ENCODE measurements at regions not wholly inside any gene's neighbourhood (a gene's known extent, or its start where the extent isn't known, plus 50 kb on each side); places are given as distances from the start of the nearest gene placed in this dataset.
"Not testable (repeated sequence)": the region's sequence is repeated elsewhere in the genome, so short reads cannot be mapped to it uniquely, and the experiment has no call there.

DNA sequence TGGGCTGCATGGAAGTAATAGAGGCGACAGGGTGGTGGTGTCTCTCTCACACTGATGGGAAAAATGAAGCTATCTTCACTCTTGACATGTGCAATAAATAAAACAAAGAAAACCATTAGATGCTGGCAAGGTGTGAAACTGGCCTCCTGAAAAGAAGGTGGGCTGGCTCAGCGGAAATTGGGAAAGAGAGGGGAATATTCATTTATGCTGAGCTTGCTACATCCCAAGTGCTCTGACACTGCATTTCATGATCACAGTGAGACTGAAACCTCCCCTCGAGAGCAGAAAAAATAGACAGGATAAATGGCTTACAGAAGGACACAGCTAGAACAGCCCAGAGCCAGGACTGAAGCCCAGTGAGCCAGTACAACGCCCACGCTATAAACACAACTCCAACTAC lies 112.1 kb upstream of the SMLR1 start:
- DNase-seq (ENCODE audit: low read depth in 2 of 2): no peak

GRCh38 chr6:130716466-130716865 lies 110.7 kb upstream of the SMLR1 start:
- no peak for DNase-seq (ENCODE audit: low read depth in 2 of 2)

- no peak for DNase-seq (ENCODE audit: low read depth in 2 of 2)
Measured at GRCh38 chr6:130717657-130718056, 109.5 kb upstream of the SMLR1 start.

DNA sequence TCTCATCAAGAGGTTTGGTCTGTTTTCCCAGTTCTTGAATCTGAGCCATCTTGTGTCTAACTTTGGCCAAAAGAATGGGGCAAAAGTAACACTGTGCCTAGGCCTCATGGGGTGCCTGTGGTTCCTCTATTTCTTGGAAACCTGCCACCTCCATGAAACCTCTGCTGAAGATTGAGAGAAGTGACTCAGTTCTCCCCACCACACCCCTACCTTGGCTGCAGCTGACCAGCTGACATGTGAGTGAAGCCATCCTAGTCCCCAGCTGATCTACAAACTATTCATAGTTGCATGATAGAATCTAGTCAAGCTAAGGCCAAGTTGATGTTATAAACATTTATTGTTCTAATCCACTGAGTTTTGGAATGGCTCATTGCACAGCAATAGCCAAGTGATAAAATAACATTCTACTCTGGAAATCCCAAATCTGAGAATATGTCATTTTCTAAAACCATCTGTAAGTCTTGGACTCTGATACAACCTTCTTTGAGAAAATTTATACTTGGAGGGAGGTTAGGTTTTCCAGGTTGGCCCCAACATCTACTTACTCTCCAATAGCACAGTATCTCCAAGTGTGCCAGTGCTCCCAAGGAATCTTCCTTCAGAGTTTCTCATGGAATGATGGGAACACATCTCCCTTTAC lies 107.0 kb upstream of the SMLR1 start:
- no peak for DNase-seq (ENCODE audit: low read depth in 2 of 2)

DNA sequence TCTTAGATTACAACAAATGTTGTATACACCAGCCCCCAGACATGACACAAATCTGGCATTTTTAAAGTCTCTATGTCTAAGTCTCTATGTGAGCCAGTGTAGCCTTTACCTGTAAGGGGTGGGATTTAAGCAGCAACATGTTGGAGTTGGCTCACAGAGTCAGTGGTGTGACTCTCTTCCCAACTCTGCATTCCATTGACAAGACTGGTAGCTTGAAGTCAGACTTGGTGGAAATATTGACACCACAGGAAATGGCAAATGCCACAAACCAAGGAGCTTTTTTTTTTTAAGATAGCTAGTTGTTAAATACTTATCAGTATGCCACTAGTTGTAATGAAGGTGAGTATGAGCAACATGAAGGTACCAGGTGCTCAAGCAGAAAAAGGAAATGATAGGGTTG lies 103.1 kb upstream of the SMLR1 start:
- DNase-seq (ENCODE audit: low read depth in 2 of 2): no peak

- no peak for DNase-seq (ENCODE audit: low read depth in 2 of 2)
Measured at GRCh38 chr6:130725551-130725950, 101.7 kb upstream of the SMLR1 start.

DNA sequence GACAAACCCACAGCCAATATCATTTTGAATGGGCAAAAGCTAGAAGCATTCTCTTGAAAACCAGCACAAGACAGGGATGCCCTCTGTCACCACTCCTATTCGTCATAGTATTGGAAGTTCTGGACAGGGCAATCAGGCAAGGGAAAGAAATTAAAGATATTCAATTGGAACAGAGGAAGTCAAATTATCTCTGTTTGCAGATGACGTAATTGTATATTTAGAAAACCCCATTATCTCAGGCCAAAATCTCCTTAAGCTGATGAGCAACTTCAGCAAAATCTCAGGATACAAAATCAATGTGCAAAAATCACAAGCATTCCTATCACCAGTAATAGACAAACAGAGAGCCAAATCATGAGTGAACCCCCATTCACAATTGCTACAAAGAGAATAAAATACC lies 99.1 kb upstream of the SMLR1 start:
- not testable (repeated sequence) for DNase-seq (ENCODE audit: low read depth in 2 of 2)

- DNase-seq (ENCODE audit: low read depth in 2 of 2): no peak
Measured at GRCh38 chr6:130730600-130730999, 96.6 kb upstream of the SMLR1 start.

- DNase-seq (ENCODE audit: low read depth in 2 of 2): no peak
Measured at GRCh38 chr6:130734161-130734560, 93.0 kb upstream of the SMLR1 start.

DNA sequence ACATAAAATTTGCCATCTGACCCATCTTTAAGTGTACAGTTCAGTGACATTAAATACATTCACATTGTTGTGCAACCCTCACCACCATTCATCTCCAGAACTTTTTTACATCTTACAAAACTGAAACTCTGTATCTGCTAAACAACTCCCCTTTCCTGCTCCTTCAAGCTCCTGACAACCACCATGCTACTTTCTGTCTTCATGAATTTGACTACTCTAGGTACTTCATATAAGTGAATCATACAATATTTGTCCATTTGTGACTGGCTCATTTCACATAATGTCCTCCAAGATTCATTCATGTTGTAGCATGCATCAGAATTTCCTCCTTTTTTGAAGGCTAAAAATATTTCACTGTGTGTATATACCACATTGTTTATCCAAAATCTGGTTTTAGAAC lies 86.9 kb upstream of the SMLR1 start:
- no peak for DNase-seq (ENCODE audit: low read depth in 2 of 2)

GRCh38 chr6:130742131-130742681 lies 85.0 kb upstream of the SMLR1 start:
- DNase-seq (ENCODE audit: low read depth in 2 of 2): no peak

GRCh38 chr6:130743175-130743574 lies 84.0 kb upstream of the SMLR1 start:
- DNase-seq (ENCODE audit: low read depth in 2 of 2): no peak

GRCh38 chr6:130744576-130745366 lies 82.4 kb upstream of the SMLR1 start:
- no peak for DNase-seq (ENCODE audit: low read depth in 2 of 2)

DNA sequence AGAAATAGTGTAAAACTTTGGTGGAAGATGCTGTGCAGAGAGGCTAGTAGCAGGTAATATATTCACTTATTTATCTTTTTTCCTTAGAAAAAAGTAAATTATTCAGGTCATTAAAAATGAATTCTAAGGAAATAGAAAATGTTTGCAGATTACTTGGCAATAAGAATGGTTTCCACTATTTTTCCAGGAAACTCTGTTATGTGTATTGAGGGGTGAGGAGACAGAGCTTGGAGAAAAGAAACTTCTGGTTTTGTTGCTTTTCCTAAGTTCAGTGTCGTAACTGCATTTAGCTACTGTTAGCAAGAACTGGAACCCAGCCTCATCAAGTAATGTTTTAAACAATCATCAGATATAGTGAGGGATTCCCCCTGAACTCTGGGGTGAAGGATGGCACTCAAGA lies 79.2 kb upstream of the SMLR1 start:
- no peak for DNase-seq (ENCODE audit: low read depth in 2 of 2)

- DNase-seq (ENCODE audit: low read depth in 2 of 2): no peak
Measured at GRCh38 chr6:130749402-130749801, 77.8 kb upstream of the SMLR1 start.

DNA sequence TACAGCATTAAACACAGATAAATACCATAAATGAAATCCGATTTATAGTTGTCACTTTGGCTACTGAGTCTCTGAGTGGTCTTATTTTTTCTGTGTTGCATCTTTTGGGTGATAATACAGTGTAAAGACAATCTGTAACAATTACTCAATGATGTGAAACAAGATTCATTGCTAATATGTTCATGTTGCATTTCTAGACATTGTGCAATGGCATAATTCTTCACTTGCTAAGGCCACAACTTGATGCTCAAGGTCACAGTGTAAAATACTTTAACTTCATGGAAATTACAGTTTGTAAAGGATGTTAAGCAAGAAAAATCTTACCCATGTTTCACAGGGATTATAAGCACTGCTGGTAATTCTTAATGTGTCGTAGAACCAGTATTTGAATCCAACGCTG lies 74.9 kb upstream of the SMLR1 start:
- no peak for DNase-seq (ENCODE audit: low read depth in 2 of 2)

- no peak for DNase-seq (ENCODE audit: low read depth in 2 of 2)
Measured at GRCh38 chr6:130754786-130755367, 72.3 kb upstream of the SMLR1 start.

DNA sequence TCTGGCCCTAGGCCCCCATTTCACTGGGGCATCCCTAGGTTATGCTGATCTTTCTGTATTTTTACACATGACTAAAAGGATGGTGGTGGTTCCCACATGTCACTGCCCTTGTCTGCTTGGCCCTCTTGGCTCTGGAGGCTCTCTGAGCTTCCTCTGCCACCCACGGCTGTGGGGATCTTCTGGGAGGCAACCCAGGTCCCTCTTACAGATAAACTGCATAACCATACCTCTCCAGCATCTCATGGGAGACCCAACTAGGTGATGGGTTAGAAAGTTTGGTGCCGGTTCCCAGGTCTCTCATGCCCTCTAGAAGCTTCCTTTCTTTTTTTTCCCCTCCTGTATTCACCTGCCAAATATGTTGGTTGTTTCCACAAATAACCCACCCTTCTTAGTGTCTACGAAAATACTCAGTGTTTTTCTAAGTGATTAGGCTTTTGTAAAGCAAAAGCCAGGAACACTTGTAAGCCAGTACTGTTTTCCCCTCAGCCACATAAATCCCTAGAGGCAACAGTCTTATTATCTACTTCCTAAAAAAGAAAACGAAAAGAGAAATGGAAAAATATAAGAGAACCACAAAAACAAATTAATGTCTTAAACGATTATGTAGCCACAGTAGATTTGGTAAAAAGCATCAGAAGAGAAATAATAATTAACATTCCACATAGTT lies 71.7 kb upstream of the SMLR1 start:
- no peak for DNase-seq (ENCODE audit: low read depth in 2 of 2)

DNA sequence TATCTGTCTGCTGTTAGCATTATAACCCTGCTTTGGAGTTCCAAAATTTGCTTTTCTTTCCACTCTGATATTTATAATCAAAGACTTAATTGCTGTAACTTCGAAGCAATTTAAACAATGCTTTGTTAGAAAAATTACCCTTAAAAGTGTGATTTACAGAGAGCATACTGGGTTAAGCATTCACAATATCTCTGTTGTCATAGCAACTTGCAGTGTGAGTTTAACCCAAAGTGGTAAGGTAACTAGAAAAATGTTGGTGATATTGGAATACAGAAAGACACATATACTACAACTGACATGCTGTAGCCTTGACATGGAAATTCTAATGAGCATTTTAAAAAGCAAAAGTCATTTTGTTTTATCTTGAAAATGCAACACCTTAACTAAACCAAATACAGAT lies 70.4 kb upstream of the SMLR1 start:
- DNase-seq (ENCODE audit: low read depth in 2 of 2): no peak

DNA sequence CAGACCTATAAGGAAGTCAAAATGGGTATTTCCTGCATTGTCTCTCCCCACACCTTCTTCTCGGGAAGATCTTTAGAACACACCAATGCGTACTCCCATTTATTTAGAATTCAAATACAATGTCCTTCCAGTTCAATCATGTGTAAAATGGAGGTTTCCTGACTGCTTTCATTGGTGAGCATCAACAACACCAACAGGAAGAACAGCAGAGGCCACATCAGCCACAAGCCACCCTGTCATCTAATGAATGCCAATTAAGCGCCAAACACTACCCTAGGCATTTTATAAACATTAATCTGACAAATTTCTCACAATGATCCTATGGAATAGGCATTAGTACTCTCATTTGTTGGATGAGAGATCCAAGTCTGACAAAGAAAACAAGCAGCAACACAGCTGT lies 68.4 kb upstream of the SMLR1 start:
- no peak for DNase-seq (ENCODE audit: low read depth in 2 of 2)

DNA sequence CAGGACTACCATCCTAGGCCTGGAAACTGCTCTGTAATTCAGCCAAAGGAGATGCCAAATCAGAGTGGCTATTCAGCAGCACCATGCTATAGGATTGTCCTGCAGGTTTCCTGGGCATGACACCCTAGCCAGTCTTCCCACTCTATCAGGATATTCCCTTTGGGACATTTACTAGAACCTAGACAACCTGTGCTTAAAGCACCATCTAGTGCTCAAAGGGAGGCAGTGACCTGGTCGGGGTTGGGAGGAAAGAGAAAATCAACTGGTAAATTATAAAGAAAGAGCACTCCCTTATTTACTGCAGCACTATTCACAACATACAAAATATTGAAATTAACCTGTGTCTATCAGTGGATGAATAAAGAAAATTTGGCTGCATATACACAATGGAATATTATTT lies 67.2 kb upstream of the SMLR1 start:
- DNase-seq (ENCODE audit: low read depth in 2 of 2): no peak

DNA sequence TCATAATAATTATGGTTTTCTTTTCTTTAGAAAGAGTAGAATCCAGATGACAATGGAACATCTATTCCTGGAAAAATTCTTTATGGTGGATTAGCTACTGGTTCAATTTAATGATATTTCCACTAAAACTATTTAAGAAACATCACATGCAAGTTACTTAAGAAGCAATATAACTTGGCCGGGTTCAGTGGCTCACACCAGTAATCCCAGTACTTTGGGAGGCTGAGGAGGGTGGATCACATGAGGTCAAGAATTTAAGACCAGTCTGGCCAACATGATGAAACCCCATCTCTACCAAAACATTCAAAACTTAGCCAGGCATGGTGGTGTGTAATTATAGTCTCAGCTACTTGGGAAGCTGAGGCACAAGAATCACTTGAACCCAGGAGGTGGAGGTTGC lies 65.9 kb upstream of the SMLR1 start:
- DNase-seq (ENCODE audit: low read depth in 2 of 2): no peak
